Dendritic cell treated with granulocyte-macrophage colony-stimulating factor and Interleukin-4, amounts not matched to agents 40 ng/mL and 50 ng/mL, for 4 days (primary cell): ENCODE measurements at regions not wholly inside any gene's neighbourhood (a gene's known extent, or its start where the extent isn't known, plus 50 kb on each side); places are given as distances from the start of the nearest gene placed in this dataset.
"Not testable (repeated sequence)": the region's sequence is repeated elsewhere in the genome, so short reads cannot be mapped to it uniquely, and the experiment has no call there.

Experiments
- H3K27ac Mint-ChIP-seq: one replicate; pipeline ENCODE4 v1.8.0; 2022; ENCODE audit warnings: mild to moderate bottlenecking, mixed read lengths
- H3K27me3 Mint-ChIP-seq: one replicate; pipeline ENCODE4 v1.8.0; 2022; ENCODE audit warnings: mild to moderate bottlenecking, mixed read lengths
- H3K36me3 Mint-ChIP-seq: one replicate; pipeline ENCODE4 v1.8.0; 2022; ENCODE audit warnings: low read depth, mixed read lengths
- H3K4me1 Mint-ChIP-seq: one replicate; pipeline ENCODE4 v1.8.0; 2022; ENCODE audit warnings: low read depth, mixed read lengths
- H3K4me3 Mint-ChIP-seq: one replicate; pipeline ENCODE4 v1.8.0; 2022; ENCODE audit warnings: mild to moderate bottlenecking, moderate library complexity, mixed read lengths
- H3K9me3 Mint-ChIP-seq: one replicate; pipeline ENCODE4 v1.8.0; 2022; ENCODE audit warnings: mixed read lengths
- intact Hi-C: fragments of 100-400 bp; cut with micrococcal nuclease; formaldehyde crosslinking; loops from one replicate; pipeline ENCODE4 v1.15.0; 2022

DNA sequence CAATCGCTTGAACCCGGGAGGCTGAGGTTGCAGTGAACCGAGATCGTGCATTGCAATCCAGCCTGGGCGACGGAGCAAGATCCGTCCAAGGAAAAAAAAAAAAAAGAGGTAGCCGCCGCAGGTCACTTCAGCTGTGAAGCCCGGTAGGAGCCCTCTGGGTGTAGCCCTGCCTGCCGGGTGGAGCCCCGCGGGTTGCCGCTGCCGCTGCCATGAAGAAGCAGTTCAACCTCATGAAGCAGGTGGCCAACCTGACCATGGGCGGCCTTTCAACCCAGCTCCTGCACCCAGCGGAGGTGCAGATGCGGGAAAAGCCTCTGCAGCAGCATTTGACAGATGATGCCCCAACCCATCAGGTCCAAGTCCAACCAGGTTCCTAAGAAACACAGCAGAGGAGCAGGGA lies 219.5 kb upstream of the SLC39A10 start:
- Mint-ChIP-seq H3K4me1 (no peaks in the 10 kb centered on the region), H3K36me3 (no peaks in the 10 kb centered on the region), H3K27me3 (no peaks in the 10 kb centered on the region), H3K27ac (no peak overlapping the region), H3K4me3 (no peak overlapping the region), H3K9me3 (peaks cover 45% of the 10 kb centered on the region)
- intact Hi-C loops, result no loop called here

DNA sequence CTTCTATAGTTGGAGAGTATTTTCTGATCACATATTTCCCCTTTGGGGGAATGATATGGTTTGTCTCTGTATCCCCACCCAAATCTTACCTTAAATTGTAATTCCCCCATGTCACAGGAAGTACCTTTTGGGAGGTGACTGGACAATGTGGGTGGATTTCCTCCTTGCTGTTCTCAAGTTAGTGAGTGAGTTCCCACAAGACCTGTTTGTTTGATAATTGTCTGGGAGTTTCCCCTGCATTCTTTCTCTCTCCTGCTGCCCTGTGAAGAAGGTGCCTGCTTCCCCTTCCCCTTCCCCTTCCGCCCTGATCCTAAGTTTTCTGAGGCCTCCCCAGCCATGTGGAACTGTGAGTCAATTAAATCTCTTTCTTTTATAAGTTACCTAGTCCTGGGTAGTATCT lies 222.7 kb upstream of the SLC39A10 start:
- H3K4me1 Mint-ChIP-seq, result no peaks in the 10 kb centered on the region
- H3K4me3 Mint-ChIP-seq, result no peak overlapping the region
- H3K27me3 Mint-ChIP-seq, result no peaks in the 10 kb centered on the region
- peaks cover 15% of the 10 kb centered on the region for H3K9me3 Mint-ChIP-seq
- no peak overlapping the region for H3K27ac Mint-ChIP-seq
- no peaks in the 10 kb centered on the region for H3K36me3 Mint-ChIP-seq
- intact Hi-C loops, result no loop called here

DNA sequence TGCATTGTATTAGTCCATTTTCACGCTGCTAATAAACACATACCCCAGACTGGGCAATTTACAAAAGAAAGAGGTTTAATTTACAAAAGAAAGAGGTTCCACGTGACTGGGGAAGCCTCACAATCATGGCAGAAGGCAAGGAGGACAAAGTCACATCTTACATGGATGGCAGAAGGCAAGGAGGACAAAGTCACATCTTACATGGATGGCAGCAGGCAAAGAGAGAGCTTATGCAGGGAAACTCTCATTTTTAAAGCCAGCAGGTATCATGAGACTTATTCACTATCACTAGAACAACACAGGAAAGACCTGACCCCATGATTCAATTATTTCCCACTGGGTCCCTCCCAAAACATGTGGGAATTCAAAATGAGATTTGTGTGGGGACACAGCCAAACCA lies 223.3 kb upstream of the SLC39A10 start:
- peaks cover 15% of the 10 kb centered on the region for H3K9me3 Mint-ChIP-seq
- not testable (repeated sequence) for H3K27me3 Mint-ChIP-seq

DNA sequence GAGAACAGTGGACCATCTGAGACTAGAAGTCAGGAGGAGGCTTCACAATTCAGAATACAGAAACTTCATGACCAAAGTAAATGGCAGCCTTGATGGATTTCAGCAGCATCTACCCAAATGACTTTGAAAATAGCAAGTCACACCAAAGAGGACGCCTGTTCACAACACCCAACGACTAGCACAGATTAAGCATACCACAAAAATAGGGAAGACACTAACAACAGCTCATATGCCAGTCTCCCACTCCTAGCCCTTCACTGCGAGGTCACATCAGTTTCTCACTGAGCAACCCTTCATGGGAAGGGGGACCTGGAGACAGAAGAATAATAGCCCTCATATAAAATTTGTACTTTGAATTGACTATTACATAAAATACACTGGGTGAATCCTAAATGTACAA lies 228.4 kb upstream of the SLC39A10 start:
- no peaks in the 10 kb centered on the region for H3K36me3 Mint-ChIP-seq
- H3K4me1 Mint-ChIP-seq, result no peaks in the 10 kb centered on the region
- H3K4me3 Mint-ChIP-seq, result no peak overlapping the region
- peaks cover 4% of the 10 kb centered on the region for H3K9me3 Mint-ChIP-seq
- H3K27me3 Mint-ChIP-seq, result no peaks in the 10 kb centered on the region
- H3K27ac Mint-ChIP-seq, result no peak overlapping the region
- intact Hi-C loops, result no loop called here

More for the DNA sequence above, 223.3 kb upstream of the SLC39A10 start:
- H3K4me3 Mint-ChIP-seq, H3K27ac Mint-ChIP-seq, H3K4me1 Mint-ChIP-seq, H3K36me3 Mint-ChIP-seq, intact Hi-C loops: not testable (repeated sequence)

DNA sequence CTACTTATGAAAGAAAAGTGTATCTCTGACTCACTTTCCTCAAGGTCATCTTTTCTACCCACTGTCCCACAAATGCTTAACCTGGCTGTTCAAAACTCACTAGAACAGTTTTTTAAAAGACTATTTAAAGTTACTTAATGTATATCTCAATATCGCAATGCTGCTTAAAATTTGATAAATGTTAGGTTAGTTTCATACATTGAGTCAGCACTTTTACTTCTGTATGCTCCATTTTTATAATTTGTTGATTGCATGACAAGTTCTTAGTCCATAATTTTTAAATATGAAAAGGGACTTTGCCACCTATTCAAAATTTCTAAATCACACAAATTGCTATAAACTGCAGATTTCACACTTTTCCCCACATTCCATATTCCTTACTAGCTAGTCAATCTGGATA lies 231.7 kb upstream of the SLC39A10 start:
- Mint-ChIP-seq H3K9me3 (no peaks in the 10 kb centered on the region), H3K27me3 (no peaks in the 10 kb centered on the region), H3K27ac (no peak overlapping the region), H3K36me3 (no peaks in the 10 kb centered on the region), H3K4me1 (no peaks in the 10 kb centered on the region), H3K4me3 (no peak overlapping the region)
- intact Hi-C loops, result no loop called here

DNA sequence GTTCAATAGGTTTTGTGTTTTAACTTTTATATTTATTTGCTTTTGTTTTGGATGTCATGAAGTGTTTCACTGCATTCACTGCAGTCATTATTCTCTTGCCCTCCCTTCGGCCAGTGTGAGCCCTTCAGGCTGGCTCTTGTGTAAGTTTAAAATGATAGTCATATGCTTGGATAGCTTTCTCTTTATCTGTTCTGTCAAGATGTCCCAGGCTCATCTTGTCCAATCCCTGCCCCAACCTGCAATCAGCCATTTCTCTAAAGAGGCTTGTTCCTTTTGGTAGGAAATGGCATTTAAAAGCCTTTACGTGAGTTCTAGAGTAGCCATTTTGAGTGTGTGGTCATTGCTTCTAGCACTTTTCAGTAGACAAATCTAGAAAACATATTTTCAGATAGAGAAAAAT lies 238.0 kb upstream of the SLC39A10 start:
- intact Hi-C loops, result no loop called here
- no peak overlapping the region for H3K4me3 Mint-ChIP-seq
- H3K9me3 Mint-ChIP-seq, result no peaks in the 10 kb centered on the region
- no peak overlapping the region for H3K27ac Mint-ChIP-seq
- H3K4me1 Mint-ChIP-seq, result no peaks in the 10 kb centered on the region
- no peaks in the 10 kb centered on the region for H3K27me3 Mint-ChIP-seq
- no peaks in the 10 kb centered on the region for H3K36me3 Mint-ChIP-seq

DNA sequence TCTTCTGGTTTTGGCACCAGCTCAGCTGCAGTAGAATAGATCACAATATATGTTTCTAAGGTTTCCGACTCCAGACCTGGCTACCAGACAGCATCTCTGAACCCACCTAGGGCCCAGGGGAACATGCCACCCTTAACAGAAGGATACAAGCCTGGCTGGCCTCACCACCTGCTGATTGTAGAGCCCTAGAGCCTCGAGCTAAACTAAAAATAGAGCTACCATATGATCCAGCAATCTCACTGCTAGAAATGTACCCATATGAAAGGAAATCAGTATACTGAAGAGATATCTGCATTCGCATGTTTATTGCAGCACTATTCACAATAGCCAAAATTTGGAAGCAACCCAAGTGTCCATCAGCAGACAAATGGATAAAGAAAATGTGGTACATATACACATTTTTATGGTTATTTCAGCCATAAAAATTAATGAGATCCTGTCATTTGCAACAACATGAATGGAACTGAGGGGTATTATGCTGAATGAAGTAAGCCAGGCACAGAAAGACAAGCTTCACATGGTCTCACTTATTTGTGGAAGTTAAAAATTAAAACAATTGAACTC lies 242.4 kb upstream of the SLC39A10 start:
- Mint-ChIP-seq H3K4me1 (no peaks in the 10 kb centered on the region), H3K27me3 (no peaks in the 10 kb centered on the region), H3K4me3 (no peak overlapping the region), H3K36me3 (no peaks in the 10 kb centered on the region), H3K9me3 (no peaks in the 10 kb centered on the region), H3K27ac (no peak overlapping the region)
- intact Hi-C loops, result no loop called here

DNA sequence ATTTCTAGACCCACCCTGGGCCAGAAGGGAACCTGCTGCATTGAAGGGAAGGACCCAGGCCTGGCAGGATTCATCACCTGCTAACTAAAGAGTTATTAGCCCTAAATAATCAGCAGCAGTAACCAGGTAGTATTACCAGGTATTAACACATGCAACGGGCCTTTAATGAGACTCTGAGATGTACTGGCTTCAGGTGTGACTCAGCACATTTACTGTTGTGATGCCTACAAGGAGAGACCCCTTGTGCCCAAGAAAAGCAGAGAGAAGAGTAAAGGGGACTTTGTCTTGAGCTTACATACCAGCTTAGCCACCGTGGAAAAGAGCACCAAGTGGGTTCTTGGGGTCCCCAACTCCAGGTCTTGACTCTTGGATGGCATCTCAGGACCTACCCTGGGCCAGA lies 243.1 kb upstream of the SLC39A10 start:
- H3K4me1 Mint-ChIP-seq, result no peaks in the 10 kb centered on the region
- no peak overlapping the region for H3K27ac Mint-ChIP-seq
- intact Hi-C loops, result no loop called here
- H3K36me3 Mint-ChIP-seq, result no peaks in the 10 kb centered on the region
- H3K9me3 Mint-ChIP-seq, result no peaks in the 10 kb centered on the region
- H3K27me3 Mint-ChIP-seq, result no peaks in the 10 kb centered on the region
- H3K4me3 Mint-ChIP-seq, result no peak overlapping the region

DNA sequence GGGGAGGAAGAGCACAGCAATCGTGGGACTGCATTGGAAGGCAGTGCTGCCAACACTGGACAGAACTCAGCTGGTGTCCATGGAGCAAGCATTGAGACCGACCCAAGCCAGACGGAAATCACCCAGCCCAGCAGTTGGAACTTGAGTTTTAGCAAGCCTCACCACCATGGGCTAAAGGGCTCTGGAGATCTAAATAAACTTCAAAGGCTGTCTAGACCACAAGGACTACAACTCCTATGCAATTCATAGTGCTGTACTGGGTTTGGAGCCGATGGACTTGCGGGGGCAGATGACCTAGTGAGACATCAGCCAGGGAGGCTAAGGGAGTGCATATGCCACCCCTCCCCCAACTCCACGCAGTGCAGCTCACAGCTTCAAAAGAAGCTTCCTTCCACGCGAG lies 243.6 kb upstream of the SLC39A10 start:
- intact Hi-C loops, result no loop called here
- H3K27ac Mint-ChIP-seq, result no peak overlapping the region
- H3K4me3 Mint-ChIP-seq, result no peak overlapping the region
- no peaks in the 10 kb centered on the region for H3K4me1 Mint-ChIP-seq
- H3K27me3 Mint-ChIP-seq, result no peaks in the 10 kb centered on the region
- H3K36me3 Mint-ChIP-seq, result no peaks in the 10 kb centered on the region
- H3K9me3 Mint-ChIP-seq, result no peaks in the 10 kb centered on the region

DNA sequence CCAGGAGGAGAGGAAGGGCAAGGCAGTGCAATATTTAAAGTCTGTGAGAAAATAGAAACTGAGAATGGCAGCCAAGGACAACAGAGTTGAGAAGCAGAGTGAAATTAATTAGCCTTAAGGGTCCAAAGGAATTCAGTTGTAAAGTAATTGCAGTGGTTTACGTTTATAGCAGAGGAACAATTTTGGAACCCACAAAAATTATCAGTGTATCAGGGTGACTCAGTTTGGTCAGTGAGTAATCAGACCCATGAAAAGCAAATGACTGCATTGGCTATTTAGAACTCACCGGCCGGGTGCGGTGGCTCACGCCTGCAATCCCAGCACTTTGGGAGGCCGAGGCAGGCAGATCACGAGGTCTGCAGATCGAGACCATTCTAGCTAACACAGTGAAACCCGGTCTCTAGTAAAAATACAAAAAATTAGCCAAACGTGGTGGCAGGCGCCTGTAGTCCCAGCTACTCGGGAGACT lies 245.8 kb upstream of the SLC39A10 start:
- Mint-ChIP-seq H3K9me3 (no peaks in the 10 kb centered on the region), H3K27ac (no peak overlapping the region), H3K4me3 (no peak overlapping the region), H3K27me3 (no peaks in the 10 kb centered on the region), H3K36me3 (no peaks in the 10 kb centered on the region), H3K4me1 (no peaks in the 10 kb centered on the region)
- intact Hi-C loops, result no loop called here

DNA sequence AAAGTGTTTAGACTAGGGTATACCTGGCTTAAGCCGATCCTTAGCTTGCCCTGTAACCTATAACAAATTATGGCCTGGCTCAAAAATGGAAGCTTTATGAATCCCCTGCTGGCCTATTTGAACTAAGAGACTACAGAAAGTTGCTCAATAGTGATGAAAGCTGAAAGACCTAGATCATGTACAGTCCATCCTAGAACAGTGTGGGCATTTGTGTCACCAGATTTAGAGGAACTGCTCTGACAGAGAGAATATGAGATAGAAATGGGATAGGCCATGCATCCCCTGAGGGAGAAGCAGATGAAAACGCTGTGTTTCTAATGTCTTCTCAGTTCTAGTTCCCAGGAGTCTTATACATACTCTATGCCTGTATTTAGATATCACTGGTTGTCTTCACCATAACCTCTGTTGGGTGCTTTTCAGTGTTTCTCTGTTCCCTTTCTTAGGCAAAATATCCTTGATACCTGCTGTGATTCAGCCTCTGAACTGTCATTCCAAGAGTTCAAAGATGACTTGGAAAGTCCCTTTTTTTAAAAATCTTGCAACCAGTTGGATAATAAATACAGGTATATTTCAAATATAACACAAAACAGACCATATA lies 246.9 kb upstream of the SLC39A10 start:
- H3K27ac Mint-ChIP-seq, result no peak overlapping the region
- H3K4me1 Mint-ChIP-seq, result no peaks in the 10 kb centered on the region
- intact Hi-C loops, result no loop called here
- no peaks in the 10 kb centered on the region for H3K27me3 Mint-ChIP-seq
- no peaks in the 10 kb centered on the region for H3K36me3 Mint-ChIP-seq
- H3K9me3 Mint-ChIP-seq, result no peaks in the 10 kb centered on the region
- no peak overlapping the region for H3K4me3 Mint-ChIP-seq

DNA sequence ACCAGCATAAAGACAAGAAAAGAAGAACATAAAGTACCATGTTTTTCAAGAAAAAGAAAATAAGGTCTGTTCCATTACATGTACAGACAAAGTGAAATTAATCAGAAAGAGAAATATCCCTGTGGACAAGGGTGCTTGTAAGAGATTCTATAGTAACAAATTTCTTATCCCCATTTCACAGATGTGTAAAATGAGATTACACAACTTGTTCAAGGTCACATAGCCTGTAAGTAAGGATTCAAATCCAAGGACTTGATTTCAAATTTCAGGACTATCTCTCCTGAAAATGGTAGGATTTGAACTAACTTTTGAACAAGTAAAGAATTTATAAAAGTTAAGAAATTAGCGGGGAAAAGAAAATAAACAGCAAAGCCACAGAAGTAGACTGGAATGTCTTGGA lies 248.2 kb upstream of the SLC39A10 start:
- H3K4me1 Mint-ChIP-seq, result no peaks in the 10 kb centered on the region
- no peaks in the 10 kb centered on the region for H3K36me3 Mint-ChIP-seq
- H3K4me3 Mint-ChIP-seq, result no peak overlapping the region
- no peak overlapping the region for H3K27ac Mint-ChIP-seq
- H3K9me3 Mint-ChIP-seq, result no peaks in the 10 kb centered on the region
- no peaks in the 10 kb centered on the region for H3K27me3 Mint-ChIP-seq
- intact Hi-C loops, result no loop called here

DNA sequence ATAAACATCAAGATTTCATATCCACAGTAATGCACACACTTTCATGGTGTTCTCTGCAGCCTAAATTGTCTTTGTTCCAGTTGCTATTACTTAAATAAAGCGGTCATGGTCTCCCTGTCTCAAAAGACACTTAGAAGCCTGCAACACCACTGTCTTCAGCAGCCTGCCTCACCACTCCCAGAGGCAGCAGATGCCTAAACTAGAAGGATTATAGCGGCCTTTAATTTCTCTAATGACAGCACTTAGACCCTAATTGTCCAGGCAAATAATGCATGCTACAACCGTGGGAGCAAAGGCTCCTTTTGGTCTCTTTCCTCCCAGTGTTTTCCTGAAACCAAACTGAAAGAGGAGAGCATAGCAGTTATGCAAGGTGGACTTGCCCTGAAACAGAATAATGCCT lies 248.8 kb upstream of the SLC39A10 start:
- no peaks in the 10 kb centered on the region for H3K4me1 Mint-ChIP-seq
- no peak overlapping the region for H3K27ac Mint-ChIP-seq
- H3K36me3 Mint-ChIP-seq, result no peaks in the 10 kb centered on the region
- intact Hi-C loops, result no loop called here
- H3K9me3 Mint-ChIP-seq, result no peaks in the 10 kb centered on the region
- H3K27me3 Mint-ChIP-seq, result no peaks in the 10 kb centered on the region
- no peak overlapping the region for H3K4me3 Mint-ChIP-seq

DNA sequence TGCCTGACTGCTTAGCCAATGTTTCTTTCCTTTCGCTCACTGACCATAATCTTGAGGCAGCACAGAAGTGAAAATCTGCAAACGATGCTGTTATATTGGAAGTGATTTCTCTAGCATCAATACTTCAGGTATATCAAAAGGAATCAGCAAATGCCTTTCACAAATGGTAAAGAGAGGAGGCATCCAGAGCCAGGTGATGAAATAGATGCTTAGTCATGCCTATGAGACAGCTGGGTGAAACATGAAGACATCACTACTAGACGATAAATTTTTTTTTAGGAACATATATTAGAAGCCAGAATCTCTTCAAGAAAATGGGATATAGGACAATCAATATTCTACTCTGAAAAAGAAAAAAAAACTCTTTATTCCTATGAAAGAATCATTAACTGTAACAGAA lies 249.2 kb upstream of the SLC39A10 start:
- Mint-ChIP-seq H3K27ac (no peak overlapping the region), H3K4me3 (no peak overlapping the region), H3K27me3 (no peaks in the 10 kb centered on the region), H3K36me3 (no peaks in the 10 kb centered on the region), H3K4me1 (no peaks in the 10 kb centered on the region), H3K9me3 (no peaks in the 10 kb centered on the region)
- intact Hi-C loops, result no loop called here

DNA sequence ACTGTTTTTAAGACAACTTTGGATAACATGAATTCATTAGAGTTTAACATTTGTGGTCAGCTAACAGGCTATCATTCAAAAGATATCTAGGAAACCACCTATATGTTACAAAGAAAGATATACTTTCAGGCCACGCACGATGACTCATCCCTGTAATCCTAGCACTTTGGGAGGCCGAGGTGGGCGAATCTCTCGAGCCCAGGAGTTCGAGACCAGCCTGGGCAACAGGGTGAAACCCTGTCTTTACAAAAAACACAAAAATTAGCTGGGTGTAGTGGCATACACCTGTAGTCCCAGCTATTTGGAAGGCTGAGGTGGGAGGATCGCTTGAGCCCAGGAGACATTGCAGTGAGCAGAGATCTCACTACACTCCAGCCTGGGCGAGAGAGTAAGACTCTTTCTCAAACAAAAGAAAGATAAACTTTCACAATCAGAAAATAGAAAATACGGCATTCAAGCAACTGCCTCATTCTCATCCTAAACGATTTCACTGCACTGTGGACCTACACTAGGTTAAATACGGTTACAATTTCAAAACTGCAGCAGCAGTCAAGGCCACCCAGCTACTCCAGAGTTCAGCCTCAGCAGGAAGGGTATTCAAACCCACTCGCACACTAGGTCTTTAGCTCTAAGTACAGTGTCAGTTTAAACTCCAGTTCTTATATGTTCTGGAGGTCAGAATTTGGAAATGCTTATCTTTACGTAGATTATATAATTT lies 250.0 kb upstream of the SLC39A10 start:
- no peak overlapping the region for H3K27ac Mint-ChIP-seq
- no peaks in the 10 kb centered on the region for H3K9me3 Mint-ChIP-seq
- no peak overlapping the region for H3K4me3 Mint-ChIP-seq
- no peaks in the 10 kb centered on the region for H3K36me3 Mint-ChIP-seq
- intact Hi-C loops, result no loop called here
- H3K4me1 Mint-ChIP-seq, result no peaks in the 10 kb centered on the region
- no peaks in the 10 kb centered on the region for H3K27me3 Mint-ChIP-seq
